KMS-11 (cell line): ENCODE measurements at regions not wholly inside any gene's neighbourhood (a gene's known extent, or its start where the extent isn't known, plus 50 kb on each side); places are given as distances from the start of the nearest gene placed in this dataset.

Experiments
- H2AFZ ChIP-seq: fragments of 200-600 bp; sonication (generic); 2 replicates; pipeline ENCODE4 v1.6.1; 2016; ENCODE audit warnings: antibody characterized with exemption, mixed run types, low read depth
- H3K27ac ChIP-seq: fragments of 200-600 bp; sonication (generic); 2 replicates; pipeline ENCODE4 v1.6.1; 2016; ENCODE audit warnings: mild to moderate bottlenecking, mixed run types
- H3K27me3 ChIP-seq: fragments of 200-600 bp; sonication (generic); 2 replicates; pipeline ENCODE4 v1.6.1; 2017; ENCODE audit warnings: mild to moderate bottlenecking, low read depth, mixed run types, moderate library complexity; ENCODE audit not compliant: insufficient read depth
- H3K36me3 ChIP-seq: fragments of 200-600 bp; sonication (generic); 2 replicates; pipeline ENCODE4 v1.6.1; 2017; ENCODE audit warnings: mild to moderate bottlenecking, mixed run types; ENCODE audit not compliant: insufficient read depth
- H3K4me1 ChIP-seq: fragments of 200-600 bp; sonication (generic); 2 replicates; pipeline ENCODE4 v1.6.1; 2016; ENCODE audit warnings: mild to moderate bottlenecking, low read depth, mixed run types; ENCODE audit not compliant: poor library complexity, severe bottlenecking
- H3K4me2 ChIP-seq: fragments of 200-600 bp; sonication (generic); 2 replicates; pipeline ENCODE4 v1.7.0; 2016; ENCODE audit warnings: mild to moderate bottlenecking, mixed run types
- H3K4me3 ChIP-seq: fragments of 200-600 bp; sonication (generic); IDR thresholded peaks from 2 replicates; pipeline ENCODE4 v1.6.1; 2017; ENCODE audit warnings: low read depth, low read length, mixed read lengths; ENCODE audit not compliant: insufficient read depth
- H3K79me2 ChIP-seq: fragments of 200-600 bp; sonication (generic); 2 replicates; pipeline ENCODE4 v1.6.1; 2016; ENCODE audit warnings: low read depth, mixed run types; ENCODE audit not compliant: insufficient read depth
- H3K9ac ChIP-seq: fragments of 200-600 bp; sonication (generic); 2 replicates; pipeline ENCODE4 v1.6.1; 2016; ENCODE audit warnings: mild to moderate bottlenecking, mixed run types
- H4K20me1 ChIP-seq: fragments of 200-600 bp; sonication (generic); 2 replicates; pipeline ENCODE4 v1.6.1; 2016; ENCODE audit warnings: mild to moderate bottlenecking, mixed run types; ENCODE audit not compliant: insufficient read depth
- CTCF ChIP-seq: fragments of 200-600 bp; sonication (generic); conservative IDR thresholded peaks from 2 replicates; pipeline ENCODE4 v1.6.1; 2017; ENCODE audit warnings: low read depth, mild to moderate bottlenecking, antibody characterized with exemption, low read length, moderate library complexity, mixed read lengths

- H3K4me1 ChIP-seq = peaks cover 5% of the 10 kb centered on the region
- peak; percentile 92 for TF ChIP-seq CTCF
These were observed 184.3 kb downstream of the SH3BP4 start for GRCh38 chr2:235135990-235136561.

GRCh38 chr2:235138339-235138738, 186.5 kb downstream of the SH3BP4 start:
- H3K4me1 ChIP-seq = peaks cover 5% of the 10 kb centered on the region
- no peaks in the 10 kb centered on the region for H4K20me1 ChIP-seq
- no peaks in the 10 kb centered on the region for H3K36me3 ChIP-seq
- TF ChIP-seq CTCF = no peak
- H3K27ac ChIP-seq = no peak overlapping the region
- H2AFZ ChIP-seq = no peak overlapping the region
- H3K4me2 ChIP-seq = no peak overlapping the region
- no peaks in the 10 kb centered on the region for H3K79me2 ChIP-seq
- no peak overlapping the region for H3K4me3 ChIP-seq
- no peak overlapping the region for H3K9ac ChIP-seq
- no peaks in the 10 kb centered on the region for H3K27me3 ChIP-seq

More at GRCh38 chr2:235135990-235136561, 184.3 kb downstream of the SH3BP4 start:
- no peak overlapping the region for H3K27ac ChIP-seq
- no peak overlapping the region for H2AFZ ChIP-seq
- no peaks in the 10 kb centered on the region for H4K20me1 ChIP-seq
- H3K4me2 ChIP-seq = peak overlapping the region; percentile 31; the same call in 1 of the 2 replicates
- no peak overlapping the region for H3K9ac ChIP-seq
- H3K36me3 ChIP-seq = no peaks in the 10 kb centered on the region
- no peaks in the 10 kb centered on the region for H3K79me2 ChIP-seq
- no peaks in the 10 kb centered on the region for H3K27me3 ChIP-seq
- no peak overlapping the region for H3K4me3 ChIP-seq

GRCh38 chr2:235139956-235140800, 188.4 kb downstream of the SH3BP4 start:
- H3K79me2 ChIP-seq = no peaks in the 10 kb centered on the region
- H3K4me3 ChIP-seq = no peak overlapping the region
- no peak overlapping the region for H2AFZ ChIP-seq
- H4K20me1 ChIP-seq = no peaks in the 10 kb centered on the region
- H3K36me3 ChIP-seq = no peaks in the 10 kb centered on the region
- H3K27me3 ChIP-seq = no peaks in the 10 kb centered on the region
- H3K4me2 ChIP-seq = no peak overlapping the region
- no peak overlapping the region for H3K27ac ChIP-seq
- TF ChIP-seq CTCF = no peak
- no peak overlapping the region for H3K9ac ChIP-seq
- peaks cover 7% of the 10 kb centered on the region for H3K4me1 ChIP-seq

- Histone ChIP-seq H4K20me1 (no peaks in the 10 kb centered on the region), H3K36me3 (no peaks in the 10 kb centered on the region), H3K27me3 (no peaks in the 10 kb centered on the region), H3K27ac (no peak overlapping the region), H3K4me2 (no peak overlapping the region), H3K79me2 (no peaks in the 10 kb centered on the region), H3K9ac (no peak overlapping the region), H3K4me1 (peaks cover 10% of the 10 kb centered on the region), H3K4me3 (no peak overlapping the region), H2AFZ (no peak overlapping the region)
- no peak for TF ChIP-seq CTCF
These were observed 188.9 kb downstream of the SH3BP4 start for GRCh38 chr2:235140801-235141081.
